Erythroblast (primary cell): ENCODE measurements at regions not wholly inside any gene's neighbourhood (a gene's known extent, or its start where the extent isn't known, plus 50 kb on each side); places are given as distances from the start of the nearest gene placed in this dataset.

Source experiments
- GATA1 ChIP-seq: IDR thresholded peaks from 2 replicates; pipeline ENCODE4 v1.6.1; 2011; ENCODE audit warnings: low read depth, mild to moderate bottlenecking, control low read depth, low read length, moderate library complexity
- POLR2A ChIP-seq: IDR thresholded peaks from 2 replicates; pipeline ENCODE4 v1.6.1; 2011; ENCODE audit warnings: mild to moderate bottlenecking, low read length

DNA sequence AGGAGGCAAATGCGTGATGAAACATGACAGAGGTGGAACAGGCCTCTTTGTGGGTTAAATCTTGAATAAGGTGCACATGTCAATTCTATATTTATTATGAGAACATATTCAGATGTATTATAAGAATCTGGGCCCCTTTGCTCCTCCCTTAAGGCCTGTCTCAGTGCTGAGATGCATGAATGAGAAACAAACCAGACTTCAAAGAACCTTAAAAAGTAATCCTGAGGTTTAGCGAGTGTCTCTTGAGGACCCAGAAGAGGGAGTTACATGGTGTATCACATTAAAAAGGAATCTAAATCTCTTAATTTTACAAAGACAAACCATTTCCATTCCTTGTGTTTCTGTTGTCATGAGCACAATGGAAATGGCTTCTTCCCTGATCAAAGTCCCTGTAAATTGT is 170.9 kb upstream of the TBC1D5 start:
- TF ChIP-seq POLR2A (no peak), GATA1 (no peak)
